HL-60 (cell line): ENCODE measurements at regions not wholly inside any gene's neighbourhood (a gene's known extent, or its start where the extent isn't known, plus 50 kb on each side); places are given as distances from the start of the nearest gene placed in this dataset.

Source experiments
- GABPA ChIP-seq: IDR thresholded peaks from 2 replicates; pipeline ENCODE4 v1.6.1; 2012; ENCODE audit warnings: low read depth
- POLR2AphosphoS5 ChIP-seq: IDR thresholded peaks from 2 replicates; pipeline ENCODE4 v1.6.1; 2012; ENCODE audit warnings: low read depth
- SPI1 ChIP-seq: IDR thresholded peaks from 2 replicates; pipeline ENCODE4 v1.6.1; 2012; ENCODE audit warnings: low read depth, mild to moderate bottlenecking, borderline replicate concordance
- TF ChIP-seq, protein P1 (sequence below): IDR thresholded peaks from one replicate; pipeline ENCODE4 v1.5.1; 2011; ENCODE audit warnings: low read length, control low read depth, inconsistent platforms; ENCODE audit not compliant: insufficient read depth
- TF ChIP-seq, protein P2 (sequence below): IDR thresholded peaks from 2 replicates; pipeline ENCODE4 v1.6.1; 2012; ENCODE audit warnings: low read depth; ENCODE audit not compliant: insufficient replicate concordance

DNA sequence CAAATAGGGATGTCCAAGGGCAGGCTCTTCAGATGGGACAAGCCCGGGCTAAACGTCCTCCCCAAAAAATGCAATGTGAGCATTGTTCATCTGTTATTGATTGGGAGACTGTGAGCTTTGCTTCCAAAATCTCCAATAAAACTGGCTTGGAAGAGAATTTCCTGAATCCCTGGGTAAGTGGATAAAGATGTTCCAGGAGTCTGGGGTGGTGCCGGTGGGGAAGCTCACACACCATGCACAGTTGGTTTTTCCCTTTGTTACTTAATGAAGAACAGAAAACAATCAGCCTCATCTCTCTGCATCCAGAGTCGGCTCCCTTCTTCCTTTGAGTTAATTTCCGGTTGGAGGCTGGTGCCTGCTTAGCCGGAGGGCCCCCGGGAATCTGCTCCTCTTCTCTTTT lies 72.1 kb upstream of the ZBTB40 start:
- TF ChIP-seq POLR2AphosphoS5: no peak
- TF ChIP-seq, protein P1, sequence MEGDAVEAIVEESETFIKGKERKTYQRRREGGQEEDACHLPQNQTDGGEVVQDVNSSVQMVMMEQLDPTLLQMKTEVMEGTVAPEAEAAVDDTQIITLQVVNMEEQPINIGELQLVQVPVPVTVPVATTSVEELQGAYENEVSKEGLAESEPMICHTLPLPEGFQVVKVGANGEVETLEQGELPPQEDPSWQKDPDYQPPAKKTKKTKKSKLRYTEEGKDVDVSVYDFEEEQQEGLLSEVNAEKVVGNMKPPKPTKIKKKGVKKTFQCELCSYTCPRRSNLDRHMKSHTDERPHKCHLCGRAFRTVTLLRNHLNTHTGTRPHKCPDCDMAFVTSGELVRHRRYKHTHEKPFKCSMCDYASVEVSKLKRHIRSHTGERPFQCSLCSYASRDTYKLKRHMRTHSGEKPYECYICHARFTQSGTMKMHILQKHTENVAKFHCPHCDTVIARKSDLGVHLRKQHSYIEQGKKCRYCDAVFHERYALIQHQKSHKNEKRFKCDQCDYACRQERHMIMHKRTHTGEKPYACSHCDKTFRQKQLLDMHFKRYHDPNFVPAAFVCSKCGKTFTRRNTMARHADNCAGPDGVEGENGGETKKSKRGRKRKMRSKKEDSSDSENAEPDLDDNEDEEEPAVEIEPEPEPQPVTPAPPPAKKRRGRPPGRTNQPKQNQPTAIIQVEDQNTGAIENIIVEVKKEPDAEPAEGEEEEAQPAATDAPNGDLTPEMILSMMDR: no peak
- no peak for TF ChIP-seq GABPA
- no peak for TF ChIP-seq SPI1
- TF ChIP-seq, protein P2, sequence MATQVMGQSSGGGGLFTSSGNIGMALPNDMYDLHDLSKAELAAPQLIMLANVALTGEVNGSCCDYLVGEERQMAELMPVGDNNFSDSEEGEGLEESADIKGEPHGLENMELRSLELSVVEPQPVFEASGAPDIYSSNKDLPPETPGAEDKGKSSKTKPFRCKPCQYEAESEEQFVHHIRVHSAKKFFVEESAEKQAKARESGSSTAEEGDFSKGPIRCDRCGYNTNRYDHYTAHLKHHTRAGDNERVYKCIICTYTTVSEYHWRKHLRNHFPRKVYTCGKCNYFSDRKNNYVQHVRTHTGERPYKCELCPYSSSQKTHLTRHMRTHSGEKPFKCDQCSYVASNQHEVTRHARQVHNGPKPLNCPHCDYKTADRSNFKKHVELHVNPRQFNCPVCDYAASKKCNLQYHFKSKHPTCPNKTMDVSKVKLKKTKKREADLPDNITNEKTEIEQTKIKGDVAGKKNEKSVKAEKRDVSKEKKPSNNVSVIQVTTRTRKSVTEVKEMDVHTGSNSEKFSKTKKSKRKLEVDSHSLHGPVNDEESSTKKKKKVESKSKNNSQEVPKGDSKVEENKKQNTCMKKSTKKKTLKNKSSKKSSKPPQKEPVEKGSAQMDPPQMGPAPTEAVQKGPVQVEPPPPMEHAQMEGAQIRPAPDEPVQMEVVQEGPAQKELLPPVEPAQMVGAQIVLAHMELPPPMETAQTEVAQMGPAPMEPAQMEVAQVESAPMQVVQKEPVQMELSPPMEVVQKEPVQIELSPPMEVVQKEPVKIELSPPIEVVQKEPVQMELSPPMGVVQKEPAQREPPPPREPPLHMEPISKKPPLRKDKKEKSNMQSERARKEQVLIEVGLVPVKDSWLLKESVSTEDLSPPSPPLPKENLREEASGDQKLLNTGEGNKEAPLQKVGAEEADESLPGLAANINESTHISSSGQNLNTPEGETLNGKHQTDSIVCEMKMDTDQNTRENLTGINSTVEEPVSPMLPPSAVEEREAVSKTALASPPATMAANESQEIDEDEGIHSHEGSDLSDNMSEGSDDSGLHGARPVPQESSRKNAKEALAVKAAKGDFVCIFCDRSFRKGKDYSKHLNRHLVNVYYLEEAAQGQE: no peak
